Astrocyte (in vitro differentiated cells and primary cell): ENCODE measurements at regions not wholly inside any gene's neighbourhood (a gene's known extent, or its start where the extent isn't known, plus 50 kb on each side); places are given as distances from the start of the nearest gene placed in this dataset.

Experiments used
- DNase-seq: peaks from one replicate; pipeline ENCODE4 v3.0.0-alpha.2; 2010; ENCODE audit warnings: low read depth
- FAIRE-seq: peaks from 2 replicates; lab custom pipeline; 2011; peaks lifted over from hg19 to GRCh38; lab: Jason Lieb, UNC
- H2AFZ ChIP-seq: 2 replicates; pipeline ENCODE4 v1.6.0; 2012; ENCODE audit warnings: low read depth, low read length, inconsistent platforms
- H3K27ac ChIP-seq: 2 replicates; pipeline ENCODE4 v1.5.1; 2011; ENCODE audit warnings: low read depth, low read length, inconsistent platforms
- H3K27me3 ChIP-seq: 2 replicates; pipeline ENCODE4 v1.6.0; 2011; ENCODE audit warnings: low read length, inconsistent platforms; ENCODE audit not compliant: insufficient read depth
- H3K36me3 ChIP-seq: 2 replicates; pipeline ENCODE4 v1.5.1; 2011; ENCODE audit warnings: low read length, inconsistent platforms; ENCODE audit not compliant: insufficient read depth
- H3K4me1 ChIP-seq: 2 replicates; pipeline ENCODE4 v1.5.1; 2011; ENCODE audit warnings: low read length, inconsistent platforms; ENCODE audit not compliant: insufficient read depth
- H3K4me2 ChIP-seq: 2 replicates; pipeline ENCODE4 v1.6.0; 2012; ENCODE audit warnings: low read length, inconsistent platforms
- H3K4me3 ChIP-seq: 2 replicates; pipeline ENCODE4 v1.5.1; 2011; ENCODE audit warnings: low read depth, mild to moderate bottlenecking, low read length, inconsistent platforms; ENCODE audit not compliant: insufficient read depth
- H3K79me2 ChIP-seq: 2 replicates; pipeline ENCODE4 v1.6.0; 2012; ENCODE audit warnings: mild to moderate bottlenecking, low read length, inconsistent platforms; ENCODE audit not compliant: insufficient read depth
- H3K9ac ChIP-seq: 2 replicates; pipeline ENCODE4 v1.6.0; 2012; ENCODE audit warnings: mild to moderate bottlenecking, low read length, inconsistent platforms
- H3K9me3 ChIP-seq: 2 replicates; pipeline ENCODE4 v1.5.1; 2012; ENCODE audit warnings: low read depth, mild to moderate bottlenecking, low read length, inconsistent platforms; ENCODE audit not compliant: insufficient read depth
- H4K20me1 ChIP-seq: 2 replicates; pipeline ENCODE4 v1.6.0; 2012; ENCODE audit warnings: low read length, inconsistent platforms; ENCODE audit not compliant: insufficient read depth
- H3K27ac Mint-ChIP-seq: one replicate; pipeline ENCODE4 v1.8.0; 2021; ENCODE audit warnings: mild to moderate bottlenecking, mixed read lengths; ENCODE audit not compliant: unreplicated experiment
- H3K27me3 Mint-ChIP-seq: one replicate; pipeline ENCODE4 v1.8.0; 2021; ENCODE audit warnings: low read depth, mixed read lengths; ENCODE audit not compliant: unreplicated experiment
- H3K36me3 Mint-ChIP-seq: one replicate; pipeline ENCODE4 v1.8.0; 2021; ENCODE audit warnings: low read depth, mixed read lengths; ENCODE audit not compliant: unreplicated experiment
- H3K4me1 Mint-ChIP-seq: one replicate; pipeline ENCODE4 v1.8.0; 2021; ENCODE audit warnings: low read depth, mixed read lengths; ENCODE audit not compliant: unreplicated experiment
- H3K4me3 Mint-ChIP-seq: one replicate; pipeline ENCODE4 v1.8.0; 2021; ENCODE audit warnings: mild to moderate bottlenecking, moderate library complexity, mixed read lengths; ENCODE audit not compliant: unreplicated experiment
- H3K9me3 Mint-ChIP-seq: one replicate; pipeline ENCODE4 v1.8.0; 2021; ENCODE audit warnings: mild to moderate bottlenecking, mixed read lengths; ENCODE audit not compliant: unreplicated experiment
- EZH2 ChIP-seq: IDR thresholded peaks from 2 replicates; pipeline ENCODE4 v1.6.1; 2012; ENCODE audit warnings: mild to moderate bottlenecking, low read length, inconsistent platforms; ENCODE audit not compliant: insufficient read depth
- TF ChIP-seq, protein P1 (sequence below): IDR thresholded peaks from 2 replicates; pipeline ENCODE4 v1.5.1; 2011; ENCODE audit warnings: low read depth, mild to moderate bottlenecking, inconsistent platforms, low read length, moderate library complexity; ENCODE audit not compliant: insufficient read depth

GRCh38 chr6:33877982-33878535 lies 74.3 kb upstream of the MLN start:
- peaks cover 10% of the 10 kb centered on the region for H3K27me3 ChIP-seq
- no peak for FAIRE-seq

GRCh38 chr6:33875696-33876095 lies 71.9 kb upstream of the MLN start:
- Mint-ChIP-seq H3K36me3 (no peaks in the 10 kb centered on the region), H3K27me3 (peaks cover 67% of the 10 kb centered on the region), H3K27ac (no peak overlapping the region), H3K4me3 (no peak overlapping the region), H3K4me1 (no peaks in the 10 kb centered on the region), H3K9me3 (peaks cover 2% of the 10 kb centered on the region)
- Histone ChIP-seq H3K4me2 (no peak overlapping the region), H3K36me3 (no peaks in the 10 kb centered on the region), H3K4me1 (no peaks in the 10 kb centered on the region), H3K79me2 (no peaks in the 10 kb centered on the region), H3K4me3 (no peak overlapping the region), H3K9me3 (no peaks in the 10 kb centered on the region), H3K9ac (no peak overlapping the region), H4K20me1 (no peaks in the 10 kb centered on the region), H3K27me3 (peaks cover 13% of the 10 kb centered on the region), H2AFZ (no peak overlapping the region), H3K27ac (no peak overlapping the region)
- DNase-seq (no peak), FAIRE-seq (no peak)
- TF ChIP-seq EZH2 = no peak
- TF ChIP-seq, protein P1, sequence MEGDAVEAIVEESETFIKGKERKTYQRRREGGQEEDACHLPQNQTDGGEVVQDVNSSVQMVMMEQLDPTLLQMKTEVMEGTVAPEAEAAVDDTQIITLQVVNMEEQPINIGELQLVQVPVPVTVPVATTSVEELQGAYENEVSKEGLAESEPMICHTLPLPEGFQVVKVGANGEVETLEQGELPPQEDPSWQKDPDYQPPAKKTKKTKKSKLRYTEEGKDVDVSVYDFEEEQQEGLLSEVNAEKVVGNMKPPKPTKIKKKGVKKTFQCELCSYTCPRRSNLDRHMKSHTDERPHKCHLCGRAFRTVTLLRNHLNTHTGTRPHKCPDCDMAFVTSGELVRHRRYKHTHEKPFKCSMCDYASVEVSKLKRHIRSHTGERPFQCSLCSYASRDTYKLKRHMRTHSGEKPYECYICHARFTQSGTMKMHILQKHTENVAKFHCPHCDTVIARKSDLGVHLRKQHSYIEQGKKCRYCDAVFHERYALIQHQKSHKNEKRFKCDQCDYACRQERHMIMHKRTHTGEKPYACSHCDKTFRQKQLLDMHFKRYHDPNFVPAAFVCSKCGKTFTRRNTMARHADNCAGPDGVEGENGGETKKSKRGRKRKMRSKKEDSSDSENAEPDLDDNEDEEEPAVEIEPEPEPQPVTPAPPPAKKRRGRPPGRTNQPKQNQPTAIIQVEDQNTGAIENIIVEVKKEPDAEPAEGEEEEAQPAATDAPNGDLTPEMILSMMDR = no peak

More at GRCh38 chr6:33877982-33878535, 74.3 kb upstream of the MLN start:
- Histone ChIP-seq H2AFZ (no peak overlapping the region), H3K27ac (no peak overlapping the region), H3K4me1 (no peaks in the 10 kb centered on the region), H3K9ac (no peak overlapping the region), H3K36me3 (no peaks in the 10 kb centered on the region), H3K4me2 (no peak overlapping the region), H3K9me3 (no peaks in the 10 kb centered on the region), H4K20me1 (no peaks in the 10 kb centered on the region), H3K79me2 (no peaks in the 10 kb centered on the region), H3K4me3 (no peak overlapping the region)
- no peaks in the 10 kb centered on the region for H3K4me1 Mint-ChIP-seq
- H3K9me3 Mint-ChIP-seq = no peaks in the 10 kb centered on the region
- no peak for TF ChIP-seq EZH2
- TF ChIP-seq, protein P1 = no peak
- H3K4me3 Mint-ChIP-seq = no peak overlapping the region
- DNase-seq = no peak
- no peaks in the 10 kb centered on the region for H3K36me3 Mint-ChIP-seq
- no peak overlapping the region for H3K27ac Mint-ChIP-seq
- peaks cover 68% of the 10 kb centered on the region for H3K27me3 Mint-ChIP-seq

- no peak overlapping the region for H3K27ac ChIP-seq
- no peaks in the 10 kb centered on the region for H3K4me1 ChIP-seq
- H3K27ac Mint-ChIP-seq = no peak overlapping the region
- H3K36me3 Mint-ChIP-seq = no peaks in the 10 kb centered on the region
- no peak overlapping the region for H2AFZ ChIP-seq
- H3K4me3 Mint-ChIP-seq = no peak overlapping the region
- H3K27me3 Mint-ChIP-seq = peaks cover 62% of the 10 kb centered on the region
- H3K4me3 ChIP-seq = no peak overlapping the region
- no peaks in the 10 kb centered on the region for H3K36me3 ChIP-seq
- peaks cover 2% of the 10 kb centered on the region for H3K9me3 Mint-ChIP-seq
- no peak overlapping the region for H3K4me2 ChIP-seq
- H3K9ac ChIP-seq = no peak overlapping the region
- no peak for DNase-seq
- FAIRE-seq = no peak
- H3K79me2 ChIP-seq = no peaks in the 10 kb centered on the region
- TF ChIP-seq, protein P1 = no peak
- TF ChIP-seq EZH2 = no peak
- H4K20me1 ChIP-seq = no peaks in the 10 kb centered on the region
- no peaks in the 10 kb centered on the region for H3K9me3 ChIP-seq
- H3K27me3 ChIP-seq = peaks cover 13% of the 10 kb centered on the region
- no peaks in the 10 kb centered on the region for H3K4me1 Mint-ChIP-seq
Measured at GRCh38 chr6:33875141-33875581, 71.4 kb upstream of the MLN start.
